ENCODE measurements at regions not wholly inside any gene's neighbourhood (a gene's known extent, or its start where the extent isn't known, plus 50 kb on each side); places are given as distances from the start of the nearest gene placed in this dataset.

DNA sequence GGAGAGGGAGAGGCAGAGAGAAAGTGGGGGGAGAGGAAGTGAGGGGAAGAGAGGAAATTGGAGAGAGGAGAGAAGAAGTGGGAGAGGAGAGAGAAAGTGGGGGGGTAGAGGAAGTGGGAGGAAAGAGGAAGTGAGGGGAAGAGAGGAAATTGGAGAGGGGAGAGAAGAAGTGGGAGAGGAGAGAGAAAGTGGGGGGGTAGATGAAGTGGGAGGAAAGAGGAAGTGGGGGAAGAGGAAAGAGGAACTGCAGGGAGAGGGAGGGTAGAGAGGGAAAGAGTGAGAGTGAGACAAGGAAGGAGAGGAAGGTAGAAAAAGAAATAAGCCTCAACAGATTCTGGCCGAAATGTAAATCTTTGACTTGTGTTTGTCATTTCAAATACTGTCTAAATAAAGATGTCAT lies 146.6 kb downstream of the KLF12 start:
- CTCF ChIA-PET: no interaction called here
- in situ Hi-C loops (cut with HindIII; ENCODE audit: low pct_unique_long_range_greater_than_20kb, low sequenced_read_pairs): no loop called here
- no peaks in the 10 kb centered on the region for H3K9me3 ChIP-seq (ENCODE audit: control insufficient read depth, insufficient read depth, low read depth, low read length)
- POLR2A ChIA-PET: no interaction called here
- ATAC-seq (no peak), DNase-seq (ENCODE audit: low read depth, low spot score) (no peak)
- H3K36me3 ChIP-seq (ENCODE audit: control insufficient read depth, insufficient read depth, low read length): no peaks in the 10 kb centered on the region
- no TSS peak for BruUV-seq (replicated peaks)
- H3K4me1 ChIP-seq (ENCODE audit: control insufficient read depth, insufficient read depth, low read length): no peaks in the 10 kb centered on the region
- no peak overlapping the region for H3K4me3 ChIP-seq (ENCODE audit: low read depth in 2 of 2, low read length in 2 of 2)
- H3K27ac ChIP-seq (ENCODE audit: low read length): no peak overlapping the region
- TF ChIP-seq TCF7L2 (IDR thresholded peaks at IDR 0.05; ENCODE audit: low read depth, low read length) (no peak), SIN3A (IDR thresholded peaks at IDR 0.05; ENCODE audit: borderline replicate concordance, insufficient read depth, low read depth, low read length) (no peak), POLR2AphosphoS5 (IDR thresholded peaks at IDR 0.05; ENCODE audit: low read depth, low read length) (no peak)
- TF ChIP-seq, protein P1, sequence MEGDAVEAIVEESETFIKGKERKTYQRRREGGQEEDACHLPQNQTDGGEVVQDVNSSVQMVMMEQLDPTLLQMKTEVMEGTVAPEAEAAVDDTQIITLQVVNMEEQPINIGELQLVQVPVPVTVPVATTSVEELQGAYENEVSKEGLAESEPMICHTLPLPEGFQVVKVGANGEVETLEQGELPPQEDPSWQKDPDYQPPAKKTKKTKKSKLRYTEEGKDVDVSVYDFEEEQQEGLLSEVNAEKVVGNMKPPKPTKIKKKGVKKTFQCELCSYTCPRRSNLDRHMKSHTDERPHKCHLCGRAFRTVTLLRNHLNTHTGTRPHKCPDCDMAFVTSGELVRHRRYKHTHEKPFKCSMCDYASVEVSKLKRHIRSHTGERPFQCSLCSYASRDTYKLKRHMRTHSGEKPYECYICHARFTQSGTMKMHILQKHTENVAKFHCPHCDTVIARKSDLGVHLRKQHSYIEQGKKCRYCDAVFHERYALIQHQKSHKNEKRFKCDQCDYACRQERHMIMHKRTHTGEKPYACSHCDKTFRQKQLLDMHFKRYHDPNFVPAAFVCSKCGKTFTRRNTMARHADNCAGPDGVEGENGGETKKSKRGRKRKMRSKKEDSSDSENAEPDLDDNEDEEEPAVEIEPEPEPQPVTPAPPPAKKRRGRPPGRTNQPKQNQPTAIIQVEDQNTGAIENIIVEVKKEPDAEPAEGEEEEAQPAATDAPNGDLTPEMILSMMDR (IDR thresholded peaks at IDR 0.05): no peak
- TF ChIP-seq, protein P2, sequence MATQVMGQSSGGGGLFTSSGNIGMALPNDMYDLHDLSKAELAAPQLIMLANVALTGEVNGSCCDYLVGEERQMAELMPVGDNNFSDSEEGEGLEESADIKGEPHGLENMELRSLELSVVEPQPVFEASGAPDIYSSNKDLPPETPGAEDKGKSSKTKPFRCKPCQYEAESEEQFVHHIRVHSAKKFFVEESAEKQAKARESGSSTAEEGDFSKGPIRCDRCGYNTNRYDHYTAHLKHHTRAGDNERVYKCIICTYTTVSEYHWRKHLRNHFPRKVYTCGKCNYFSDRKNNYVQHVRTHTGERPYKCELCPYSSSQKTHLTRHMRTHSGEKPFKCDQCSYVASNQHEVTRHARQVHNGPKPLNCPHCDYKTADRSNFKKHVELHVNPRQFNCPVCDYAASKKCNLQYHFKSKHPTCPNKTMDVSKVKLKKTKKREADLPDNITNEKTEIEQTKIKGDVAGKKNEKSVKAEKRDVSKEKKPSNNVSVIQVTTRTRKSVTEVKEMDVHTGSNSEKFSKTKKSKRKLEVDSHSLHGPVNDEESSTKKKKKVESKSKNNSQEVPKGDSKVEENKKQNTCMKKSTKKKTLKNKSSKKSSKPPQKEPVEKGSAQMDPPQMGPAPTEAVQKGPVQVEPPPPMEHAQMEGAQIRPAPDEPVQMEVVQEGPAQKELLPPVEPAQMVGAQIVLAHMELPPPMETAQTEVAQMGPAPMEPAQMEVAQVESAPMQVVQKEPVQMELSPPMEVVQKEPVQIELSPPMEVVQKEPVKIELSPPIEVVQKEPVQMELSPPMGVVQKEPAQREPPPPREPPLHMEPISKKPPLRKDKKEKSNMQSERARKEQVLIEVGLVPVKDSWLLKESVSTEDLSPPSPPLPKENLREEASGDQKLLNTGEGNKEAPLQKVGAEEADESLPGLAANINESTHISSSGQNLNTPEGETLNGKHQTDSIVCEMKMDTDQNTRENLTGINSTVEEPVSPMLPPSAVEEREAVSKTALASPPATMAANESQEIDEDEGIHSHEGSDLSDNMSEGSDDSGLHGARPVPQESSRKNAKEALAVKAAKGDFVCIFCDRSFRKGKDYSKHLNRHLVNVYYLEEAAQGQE (IDR thresholded peaks at IDR 0.05; ENCODE audit: insufficient read depth in 1 of 2, low read depth in 2 of 2, low read length in 1 of 2): no peak
- intact Hi-C loops (cut with micrococcal nuclease; ENCODE audit: unreplicated experiment): no loop called here
- no peaks in the 10 kb centered on the region for H3K27me3 ChIP-seq (ENCODE audit: control insufficient read depth, insufficient read depth, low read length)

DNA sequence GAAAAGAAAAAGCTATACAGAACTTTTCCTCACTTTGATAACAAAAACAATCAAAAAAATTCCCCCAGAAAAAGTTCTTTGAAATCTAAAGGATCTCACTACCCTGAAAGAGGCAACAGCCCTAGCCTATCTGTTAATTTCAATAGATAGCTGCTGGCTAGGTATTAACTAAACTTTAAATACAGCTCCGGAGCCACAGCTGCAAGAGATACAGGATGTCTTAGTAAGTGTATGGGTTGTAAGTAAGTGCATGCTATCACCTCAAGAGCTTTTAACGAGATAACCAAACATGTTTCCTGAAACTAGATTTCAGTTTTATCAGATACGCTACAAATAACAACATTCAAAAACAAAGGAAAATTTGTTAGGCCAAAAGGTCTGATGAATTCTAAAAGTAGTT lies 148.4 kb downstream of the KLF12 start:
- ATAC-seq (no peak), DNase-seq (ENCODE audit: low read depth, low spot score) (no peak)
- in situ Hi-C loops (cut with HindIII; ENCODE audit: low pct_unique_long_range_greater_than_20kb, low sequenced_read_pairs): no loop called here
- H3K9me3 ChIP-seq (ENCODE audit: control insufficient read depth, insufficient read depth, low read depth, low read length): no peaks in the 10 kb centered on the region
- no TSS peak for BruUV-seq (replicated peaks)
- no peak for TF ChIP-seq POLR2AphosphoS5 (IDR thresholded peaks at IDR 0.05; ENCODE audit: low read depth, low read length)
- no peak for TF ChIP-seq SIN3A (IDR thresholded peaks at IDR 0.05; ENCODE audit: borderline replicate concordance, insufficient read depth, low read depth, low read length)
- TF ChIP-seq TCF7L2 (IDR thresholded peaks at IDR 0.05; ENCODE audit: low read depth, low read length): no peak
- TF ChIP-seq, protein P1 (IDR thresholded peaks at IDR 0.05): no peak
- TF ChIP-seq, protein P2 (IDR thresholded peaks at IDR 0.05; ENCODE audit: insufficient read depth in 1 of 2, low read depth in 2 of 2, low read length in 1 of 2): no peak
- no peak overlapping the region for H3K4me3 ChIP-seq (ENCODE audit: low read depth in 2 of 2, low read length in 2 of 2)
- no peaks in the 10 kb centered on the region for H3K27me3 ChIP-seq (ENCODE audit: control insufficient read depth, insufficient read depth, low read length)
- no peak overlapping the region for H3K27ac ChIP-seq (ENCODE audit: low read length)
- H3K36me3 ChIP-seq (ENCODE audit: control insufficient read depth, insufficient read depth, low read length): no peaks in the 10 kb centered on the region
- ChIA-PET CTCF (no interaction called here), POLR2A (no interaction called here)
- H3K4me1 ChIP-seq (ENCODE audit: control insufficient read depth, insufficient read depth, low read length): no peaks in the 10 kb centered on the region
- intact Hi-C loops (cut with micrococcal nuclease; ENCODE audit: unreplicated experiment): no loop called here
